ENCODE measurements at regions not wholly inside any gene's neighbourhood (a gene's known extent, or its start where the extent isn't known, plus 50 kb on each side); places are given as distances from the start of the nearest gene placed in this dataset.

DNA sequence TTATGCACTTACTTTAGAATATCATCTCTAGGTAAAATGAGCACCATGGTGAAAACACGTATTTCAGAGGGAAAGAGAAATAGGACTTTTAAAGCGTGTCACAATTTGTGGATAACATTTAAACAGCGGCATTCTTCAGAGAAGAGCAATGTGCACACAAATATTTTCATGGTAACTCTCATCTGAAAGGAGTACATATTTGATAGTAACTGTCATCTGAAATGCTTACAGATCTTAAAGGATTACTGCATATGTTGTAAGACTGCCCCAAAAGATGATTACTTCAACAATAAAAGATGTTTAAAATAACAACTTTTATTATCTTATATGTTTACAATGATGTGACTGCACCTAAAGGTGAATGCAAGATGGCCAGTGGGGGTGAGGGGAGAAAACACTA lies 408.8 kb downstream of the PLA2G4A start:
- TF ChIP-seq, protein P1, sequence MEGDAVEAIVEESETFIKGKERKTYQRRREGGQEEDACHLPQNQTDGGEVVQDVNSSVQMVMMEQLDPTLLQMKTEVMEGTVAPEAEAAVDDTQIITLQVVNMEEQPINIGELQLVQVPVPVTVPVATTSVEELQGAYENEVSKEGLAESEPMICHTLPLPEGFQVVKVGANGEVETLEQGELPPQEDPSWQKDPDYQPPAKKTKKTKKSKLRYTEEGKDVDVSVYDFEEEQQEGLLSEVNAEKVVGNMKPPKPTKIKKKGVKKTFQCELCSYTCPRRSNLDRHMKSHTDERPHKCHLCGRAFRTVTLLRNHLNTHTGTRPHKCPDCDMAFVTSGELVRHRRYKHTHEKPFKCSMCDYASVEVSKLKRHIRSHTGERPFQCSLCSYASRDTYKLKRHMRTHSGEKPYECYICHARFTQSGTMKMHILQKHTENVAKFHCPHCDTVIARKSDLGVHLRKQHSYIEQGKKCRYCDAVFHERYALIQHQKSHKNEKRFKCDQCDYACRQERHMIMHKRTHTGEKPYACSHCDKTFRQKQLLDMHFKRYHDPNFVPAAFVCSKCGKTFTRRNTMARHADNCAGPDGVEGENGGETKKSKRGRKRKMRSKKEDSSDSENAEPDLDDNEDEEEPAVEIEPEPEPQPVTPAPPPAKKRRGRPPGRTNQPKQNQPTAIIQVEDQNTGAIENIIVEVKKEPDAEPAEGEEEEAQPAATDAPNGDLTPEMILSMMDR (IDR thresholded peaks at IDR 0.05; ENCODE audit: low read depth, low read length): no peak
- TF ChIP-seq EZH2phosphoT487 (IDR thresholded peaks at IDR 0.05; ENCODE audit: low read depth): no peak

Measured in OCI-LY3 (cell line).